ENCODE measurements at regions not wholly inside any gene's neighbourhood (a gene's known extent, or its start where the extent isn't known, plus 50 kb on each side); places are given as distances from the start of the nearest gene placed in this dataset.

DNA sequence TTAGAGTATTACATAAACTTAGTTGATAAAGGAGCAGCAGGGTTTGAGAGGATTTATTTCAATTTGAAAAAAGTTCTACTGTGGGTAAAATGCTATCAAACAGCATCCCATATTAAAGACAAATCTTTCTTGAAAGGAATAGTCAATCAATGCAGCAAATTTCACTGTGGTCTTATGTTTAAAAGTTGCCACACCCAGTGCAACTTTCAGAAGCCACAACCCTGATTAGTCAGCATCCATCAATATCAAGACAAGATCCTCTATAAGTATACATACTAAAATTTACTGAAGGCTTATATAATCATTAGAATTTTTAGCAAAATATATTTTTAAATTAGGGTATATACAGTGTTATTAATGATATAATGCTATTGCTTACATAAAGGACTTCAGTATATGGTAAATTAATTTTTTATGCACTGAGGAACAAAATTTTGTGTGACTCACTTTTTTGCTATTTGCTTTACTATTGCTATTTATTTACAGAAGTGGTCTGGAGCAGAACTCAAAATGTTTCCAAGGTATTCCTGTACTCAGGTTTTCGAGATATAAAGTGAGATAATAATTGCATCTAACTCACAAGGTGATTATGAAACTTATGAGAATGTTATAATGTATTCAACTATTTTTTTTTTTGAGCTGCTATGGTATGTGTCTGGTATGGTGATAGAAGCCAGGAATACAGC is 1127.6 kb downstream of the ADGRL3 start:
- TF ChIP-seq, protein P1, sequence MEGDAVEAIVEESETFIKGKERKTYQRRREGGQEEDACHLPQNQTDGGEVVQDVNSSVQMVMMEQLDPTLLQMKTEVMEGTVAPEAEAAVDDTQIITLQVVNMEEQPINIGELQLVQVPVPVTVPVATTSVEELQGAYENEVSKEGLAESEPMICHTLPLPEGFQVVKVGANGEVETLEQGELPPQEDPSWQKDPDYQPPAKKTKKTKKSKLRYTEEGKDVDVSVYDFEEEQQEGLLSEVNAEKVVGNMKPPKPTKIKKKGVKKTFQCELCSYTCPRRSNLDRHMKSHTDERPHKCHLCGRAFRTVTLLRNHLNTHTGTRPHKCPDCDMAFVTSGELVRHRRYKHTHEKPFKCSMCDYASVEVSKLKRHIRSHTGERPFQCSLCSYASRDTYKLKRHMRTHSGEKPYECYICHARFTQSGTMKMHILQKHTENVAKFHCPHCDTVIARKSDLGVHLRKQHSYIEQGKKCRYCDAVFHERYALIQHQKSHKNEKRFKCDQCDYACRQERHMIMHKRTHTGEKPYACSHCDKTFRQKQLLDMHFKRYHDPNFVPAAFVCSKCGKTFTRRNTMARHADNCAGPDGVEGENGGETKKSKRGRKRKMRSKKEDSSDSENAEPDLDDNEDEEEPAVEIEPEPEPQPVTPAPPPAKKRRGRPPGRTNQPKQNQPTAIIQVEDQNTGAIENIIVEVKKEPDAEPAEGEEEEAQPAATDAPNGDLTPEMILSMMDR (optimal IDR thresholded peaks at IDR 0.05 in 1 of 3, IDR thresholded peaks at IDR 0.05 in 1 of 3, conservative IDR thresholded peaks at IDR 0.05 in 1 of 3; ENCODE audit: extremely low read depth in 1 of 3, insufficient read depth in 2 of 3, low read length in 3 of 3) = no peak
- no peak for TF ChIP-seq EZH2 (IDR thresholded peaks at IDR 0.05; ENCODE audit: low read length)

Measured in keratinocyte (primary cell).